ENCODE measurements at regions not wholly inside any gene's neighbourhood (a gene's known extent, or its start where the extent isn't known, plus 50 kb on each side); places are given as distances from the start of the nearest gene placed in this dataset.

DNA sequence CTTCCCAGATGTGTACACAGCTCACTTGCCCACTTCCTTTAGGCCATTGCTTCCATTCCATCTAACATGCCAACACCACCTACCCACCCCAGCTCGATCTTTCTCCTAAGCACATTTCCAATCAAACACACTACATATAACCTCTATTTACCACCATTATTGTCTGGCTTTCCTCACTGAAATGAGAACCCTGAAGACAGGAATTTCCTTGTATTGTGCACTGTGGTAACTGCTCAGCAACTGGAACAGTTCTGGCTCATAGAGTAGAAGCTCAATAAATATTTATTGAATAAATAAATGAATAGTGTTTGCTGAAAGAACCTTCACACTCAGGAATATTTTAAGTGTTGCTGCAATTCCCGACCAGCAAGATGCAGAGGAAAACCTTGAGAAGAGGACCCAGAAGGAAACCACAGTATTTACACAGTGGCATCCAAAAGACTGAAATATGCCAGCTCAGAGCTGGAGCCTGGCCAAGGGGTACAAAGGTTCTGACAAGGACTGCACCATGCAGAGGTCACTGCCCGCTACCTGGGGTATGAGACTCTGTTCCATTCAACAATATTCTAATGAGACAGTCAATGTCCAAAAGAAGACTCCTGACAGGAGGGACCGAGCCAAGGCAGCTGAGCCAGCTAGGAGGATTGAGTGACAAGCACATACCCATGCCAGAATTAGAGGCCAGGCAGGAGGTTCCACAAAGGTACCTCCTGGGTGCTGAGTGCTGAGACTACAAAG is 168.8 kb downstream of the NUP210 start:
- DNase-seq (ENCODE audit: extremely low read depth in 1 of 4, low spot score in 3 of 4) (no peak), FAIRE-seq (peak; percentile 40), ATAC-seq (no peak)
- no peaks in the 10 kb centered on the region for H3K36me3 ChIP-seq (ENCODE audit: control insufficient read depth, insufficient read depth, low read length)
- no peaks in the 10 kb centered on the region for H3K9me1 ChIP-seq (ENCODE audit: control insufficient read depth, insufficient read depth, low read length)
- no peak overlapping the region for H3K4me3 ChIP-seq
- H3K4me2 ChIP-seq (ENCODE audit: insufficient read depth, low read length): no peak overlapping the region
- peaks cover 53% of the 10 kb centered on the region for H4K20me1 ChIP-seq (replicated peaks; ENCODE audit: control insufficient read depth, insufficient read depth, low read length)
- ChIA-PET CTCF (ENCODE audit: low intra/inter-chr PET ratio) (no interaction called here), POLR2A (interaction anchor here (0.8 kb wide), 1 partner anchor 23 kb away, joined by 3 read pairs; no protein-coding TSS in a partner anchor)
- H2AFZ ChIP-seq (ENCODE audit: low read depth, low read length): no peak overlapping the region
- H3K27me3 ChIP-seq (ENCODE audit: control insufficient read depth in 2 of 2, insufficient read depth in 2 of 2, low read length in 2 of 2): peaks cover 73 to 94% of the 10 kb centered on the region in 2 experiments
- BruUV-seq (replicated peaks): no TSS peak
- in situ Hi-C loops (cut with MboI) (no loop called here), intact Hi-C loops (cut with micrococcal nuclease) (no loop called here)
- H3K9ac ChIP-seq (ENCODE audit: insufficient read depth in 1 of 2, low read depth in 2 of 2, low read length in 2 of 2): no peak overlapping the region
- TF ChIP-seq NR2C2 (CRISPR knock-in tag; IDR thresholded peaks at IDR 0.05) (no peak), NR2C2 (tag; IDR thresholded peaks at IDR 0.05) (no peak), ZNF239 (CRISPR knock-in tag; IDR thresholded peaks at IDR 0.05) (peak; percentile 95), NFIC (IDR thresholded peaks at IDR 0.05) (peak; percentile 51; the same call in 1 of the 2 replicates), NFIX (CRISPR knock-in tag; IDR thresholded peaks at IDR 0.05; ENCODE audit: low read depth) (no peak), ZNF232 (CRISPR knock-in tag; IDR thresholded peaks at IDR 0.05) (no peak)
- TF ChIP-seq, protein P1, sequence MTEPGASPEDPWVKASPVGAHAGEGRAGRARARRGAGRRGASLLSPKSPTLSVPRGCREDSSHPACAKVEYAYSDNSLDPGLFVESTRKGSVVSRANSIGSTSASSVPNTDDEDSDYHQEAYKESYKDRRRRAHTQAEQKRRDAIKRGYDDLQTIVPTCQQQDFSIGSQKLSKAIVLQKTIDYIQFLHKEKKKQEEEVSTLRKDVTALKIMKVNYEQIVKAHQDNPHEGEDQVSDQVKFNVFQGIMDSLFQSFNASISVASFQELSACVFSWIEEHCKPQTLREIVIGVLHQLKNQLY (CRISPR knock-in tag; conservative IDR thresholded peaks at IDR 0.05): no peak
- H3K79me2 ChIP-seq (ENCODE audit: control insufficient read depth, insufficient read depth, low read length): no peaks in the 10 kb centered on the region
- no peak overlapping the region for H3K27ac ChIP-seq (ENCODE audit: extremely low read depth, low read depth, low read length)
- 4% methylated on average over 4 of the region's 4 CpGs for WGBS (ENCODE audit: insufficient coverage, low coverage, missing lambda C conversion rate)
- H3K4me1 ChIP-seq (replicated peaks in 1 of 2; ENCODE audit: control insufficient read depth in 2 of 2, insufficient read depth in 2 of 2, low read length in 2 of 2): peaks cover 4 to 5% of the 10 kb centered on the region in 2 experiments; a peak in 2 of 5 replicates
- H3K9me3 ChIP-seq (replicated peaks; ENCODE audit: control insufficient read depth, insufficient read depth, low read depth, low read length): no peaks in the 10 kb centered on the region

All from K562 (cell line).